Uterus (tissue), 2 donors: ENCODE measurements at regions not wholly inside any gene's neighbourhood (a gene's known extent, or its start where the extent isn't known, plus 50 kb on each side); places are given as distances from the start of the nearest gene placed in this dataset.

Source experiments
- CTCF ChIP-seq, 4 experiments: fragments of 200-600 bp in 2 of 4; fragments of 450-650 bp in 2 of 4; sonication (generic) in 2 of 4; IDR thresholded peaks; one replicate each; pipeline ENCODE4 v1.5.1; 2016 to 2019; ENCODE audit warnings: antibody characterized with exemption in 4 of 4, mild to moderate bottlenecking in 2 of 4, moderate library complexity in 1 of 4
- POLR2A ChIP-seq, 2 donors: fragments of 450-650 bp; IDR thresholded peaks; one replicate each; pipeline ENCODE4 v1.6.1; 2016; ENCODE audit warnings: antibody characterized with exemption in 2 of 2, mild to moderate bottlenecking in 1 of 2, moderate library complexity in 1 of 2

DNA sequence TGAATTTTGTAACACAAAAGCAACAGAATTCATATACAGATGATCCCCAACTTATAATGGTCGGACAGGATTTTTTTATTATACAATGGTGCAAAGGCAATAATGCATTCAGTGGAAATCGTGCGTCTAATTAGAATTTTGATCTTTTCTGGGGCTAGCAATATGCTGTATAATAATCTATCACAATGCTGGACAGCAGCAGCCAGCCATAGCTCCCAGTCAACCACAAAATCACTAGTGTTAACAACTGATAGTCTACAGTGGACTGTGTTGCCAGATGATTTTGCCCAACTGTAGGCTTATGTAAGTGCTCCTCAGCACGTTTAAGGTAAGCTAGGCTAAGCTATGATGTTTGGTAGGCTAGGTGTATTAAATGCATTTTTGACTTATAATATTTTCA is 399.0 kb upstream of the SLC39A10 start:
- TF ChIP-seq CTCF (IDR thresholded peaks at IDR 0.05) (no peak), POLR2A (IDR thresholded peaks at IDR 0.05) (no peak)
